K562 (cell line): ENCODE measurements at regions not wholly inside any gene's neighbourhood (a gene's known extent, or its start where the extent isn't known, plus 50 kb on each side); places are given as distances from the start of the nearest gene placed in this dataset.

ENCODE experiments used
- BACH1 ChIP-seq: fragments of 200-800 bp; sonication (Bioruptor generic); IDR thresholded peaks from 2 replicates; pipeline ENCODE4 v1.6.1; 2016; ENCODE audit warnings: missing genetic modification characterization, missing compliant biosample characterization
- BCLAF1 ChIP-seq, 2 experiments: fragments of 450-650 bp in 1 of 2; IDR thresholded peaks; 2 replicates each; pipeline ENCODE4 v1.6.1; 2011 to 2017; ENCODE audit warnings: low read depth in 2 of 2, antibody characterized with exemption in 1 of 2, borderline replicate concordance in 1 of 2, low read length in 1 of 2, mild to moderate bottlenecking in 1 of 2, mixed read lengths in 1 of 2; ENCODE audit not compliant: control insufficient read depth in 1 of 2
- ESRRA ChIP-seq: fragments of 450-650 bp; IDR thresholded peaks from 2 replicates; pipeline ENCODE4 v1.6.1; 2014; ENCODE audit warnings: low read depth, mild to moderate bottlenecking, moderate library complexity, borderline replicate concordance
- GABPB1 ChIP-seq: sonication (generic); formaldehyde crosslinking; IDR thresholded peaks from 2 replicates; pipeline ENCODE4 v1.8.0; 2022; ENCODE audit warnings: mild to moderate bottlenecking, missing genetic modification reagents
- HBP1 ChIP-seq: fragments of 450-650 bp; formaldehyde crosslinking; IDR thresholded peaks from 2 replicates; pipeline ENCODE4 v1.4.0; 2022; ENCODE audit warnings: missing genetic modification characterization
- HNRNPL ChIP-seq: fragments of 200-400 bp; formaldehyde crosslinking; IDR thresholded peaks from 2 replicates; pipeline ENCODE4 v1.6.1; 2017; ENCODE audit warnings: low read depth, mild to moderate bottlenecking, low read length
- MXI1 ChIP-seq: IDR thresholded peaks from 2 replicates; pipeline ENCODE4 v1.6.1; 2011; ENCODE audit warnings: low read depth, mild to moderate bottlenecking, improper control_type of control experiment, low read length
- PTTG1 ChIP-seq: fragments of 450-650 bp; IDR thresholded peaks from 2 replicates; pipeline ENCODE4 v1.6.1; 2016; ENCODE audit warnings: low read depth, mild to moderate bottlenecking, missing genetic modification characterization, missing compliant biosample characterization
- ZNF3 ChIP-seq: fragments of 250-450 bp; sonication (Bioruptor Pico); IDR thresholded peaks from 2 replicates; pipeline ENCODE4 v1.5.0; 2021; ENCODE audit warnings: mild to moderate bottlenecking, moderate library complexity
- ZNF41 ChIP-seq: fragments of 250-450 bp; sonication (Bioruptor Pico); conservative IDR thresholded peaks from 2 replicates; pipeline ENCODE4 v1.4.0; 2020; ENCODE audit warnings: mild to moderate bottlenecking

- TF ChIP-seq BCLAF1 (IDR thresholded peaks at IDR 0.05; ENCODE audit: borderline replicate concordance in 1 of 2, control insufficient read depth in 1 of 2, low read depth in 2 of 2, low read length in 1 of 2) (no peak), ZNF3 (CRISPR knock-in tag) (no peak), MXI1 (no peak), BACH1 (tag) (no peak), ESRRA (no peak), PTTG1 (tag) (no peak), GABPB1 (CRISPR knock-in tag) (no peak), ZNF41 (no peak), HNRNPL (no peak), HBP1 (CRISPR knock-in tag) (no peak)
- TF ChIP-seq, all 486 proteins: peak for 0
These were observed 96.9 kb upstream of the SGIP1 start (continued) for GRCh38 chr1:66437136-66437401.
